ENCODE measurements at regions not wholly inside any gene's neighbourhood (a gene's known extent, or its start where the extent isn't known, plus 50 kb on each side); places are given as distances from the start of the nearest gene placed in this dataset.

- TF ChIP-seq CTCF (IDR thresholded peaks at IDR 0.05; ENCODE audit: poor library complexity) (no peak), EZH2phosphoT487 (IDR thresholded peaks at IDR 0.05; ENCODE audit: low read depth, severe bottlenecking, unreplicated experiment) (no peak)
Observed at GRCh38 chr1:99429754-99430153, 165.5 kb downstream of the PLPPR4 start.
